Gastrocnemius medialis (tissue), 4 donors: ENCODE measurements at regions not wholly inside any gene's neighbourhood (a gene's known extent, or its start where the extent isn't known, plus 50 kb on each side); places are given as distances from the start of the nearest gene placed in this dataset.

Experiments used
- CTCF ChIP-seq, 5 experiments: fragments of 450-650 bp in 3 of 5; fragments of 200-600 bp in 2 of 5; sonication (generic) in 2 of 5; IDR thresholded peaks in 4 of 5; conservative IDR thresholded peaks in 1 of 5; 1 replicate in 4 of 5; 2 replicates in 1 of 5; pipeline ENCODE4 v1.5.1; 2016 to 2019; ENCODE audit warnings: antibody characterized with exemption in 5 of 5, mild to moderate bottlenecking in 3 of 5, moderate library complexity in 3 of 5
- POLR2A ChIP-seq, 2 donors: fragments of 450-650 bp; IDR thresholded peaks; one replicate each; pipeline ENCODE4 v1.6.1; 2017; ENCODE audit warnings: antibody characterized with exemption in 2 of 2, mild to moderate bottlenecking in 2 of 2, moderate library complexity in 2 of 2

DNA sequence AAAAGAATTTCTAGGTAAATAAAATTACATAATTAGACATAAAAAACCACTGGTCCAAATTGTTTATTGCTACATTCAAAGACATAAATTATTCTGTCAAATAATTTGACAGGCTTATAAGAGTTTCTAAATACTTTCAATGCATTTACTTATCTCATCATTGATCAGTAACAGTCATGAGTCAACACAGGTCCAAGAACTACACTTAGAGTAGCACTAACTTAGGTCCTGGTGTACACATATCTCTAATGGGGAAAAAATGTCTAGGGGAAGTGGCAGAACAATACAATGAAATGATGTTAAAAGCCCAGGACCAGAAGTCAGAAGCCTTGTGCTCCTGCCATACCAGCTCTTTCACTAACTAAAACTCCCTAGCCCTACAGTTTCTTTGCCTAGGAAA lies 96.5 kb upstream of the SLCO6A1 start:
- TF ChIP-seq POLR2A (IDR thresholded peaks at IDR 0.05) (no peak), CTCF (IDR thresholded peaks at IDR 0.05 in 4 of 5, conservative IDR thresholded peaks at IDR 0.05 in 1 of 5) (no peak)
